ENCODE measurements at regions not wholly inside any gene's neighbourhood (a gene's known extent, or its start where the extent isn't known, plus 50 kb on each side); places are given as distances from the start of the nearest gene placed in this dataset.

DNA sequence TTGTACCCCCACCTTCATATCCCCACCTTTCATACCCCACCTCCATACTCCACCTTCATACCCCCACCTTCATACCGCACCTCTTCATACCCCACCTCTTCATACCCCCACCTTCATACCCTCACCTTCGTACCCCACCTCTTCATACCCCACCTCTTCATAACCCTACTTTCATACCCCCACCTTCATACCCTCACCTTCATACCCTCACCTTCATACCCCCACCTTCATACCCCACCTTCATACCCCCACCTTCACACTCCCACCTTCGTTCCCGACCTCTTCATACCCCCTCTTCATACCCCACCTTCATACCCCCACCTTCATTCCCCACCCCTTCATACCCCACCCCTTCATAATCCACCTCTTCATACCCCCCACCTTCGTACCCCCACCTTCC is 92.9 kb upstream of the NAA20 start:
- WGBS: 73% methylated on average over 5 of the region's 5 CpGs
- no peak overlapping the region for H3K27ac ChIP-seq (ENCODE audit: low read depth)
- DNase-seq (ENCODE audit: extremely low spot score): no peak
- no peaks in the 10 kb centered on the region for H3K36me3 ChIP-seq (ENCODE audit: insufficient read depth)
- H3K4me3 ChIP-seq (ENCODE audit: low read depth, low read length): no peak overlapping the region
- peaks cover 3% of the 10 kb centered on the region for H3K4me1 ChIP-seq (ENCODE audit: insufficient read depth)

DNA sequence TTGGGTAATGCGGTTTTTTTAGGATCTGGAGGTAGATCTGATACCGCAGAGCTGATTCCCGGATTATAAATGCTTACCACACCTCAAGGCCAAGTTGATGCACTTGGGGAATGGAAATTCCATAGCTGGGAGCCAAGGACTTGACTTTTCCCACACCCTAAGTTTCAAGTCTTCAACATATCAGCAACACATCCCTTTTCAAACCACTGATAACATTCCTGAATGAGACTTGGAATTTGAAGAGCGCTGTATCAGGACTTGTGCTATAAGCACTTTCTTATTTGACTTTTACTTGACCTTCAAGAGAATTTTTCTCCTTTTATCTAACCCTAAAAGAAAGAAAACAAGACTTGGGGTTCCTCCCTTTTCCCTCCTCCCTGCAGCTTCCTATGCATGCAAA is 90.6 kb upstream of the NAA20 start:
- H3K27ac ChIP-seq (ENCODE audit: low read depth): no peak overlapping the region
- H3K36me3 ChIP-seq (ENCODE audit: insufficient read depth): no peaks in the 10 kb centered on the region
- H3K4me1 ChIP-seq (ENCODE audit: insufficient read depth): peaks cover 3% of the 10 kb centered on the region
- 32% methylated on average over 4 of the region's 4 CpGs for WGBS
- no peak overlapping the region for H3K4me3 ChIP-seq (ENCODE audit: low read depth, low read length)
- no peak for DNase-seq (ENCODE audit: extremely low spot score)

DNA sequence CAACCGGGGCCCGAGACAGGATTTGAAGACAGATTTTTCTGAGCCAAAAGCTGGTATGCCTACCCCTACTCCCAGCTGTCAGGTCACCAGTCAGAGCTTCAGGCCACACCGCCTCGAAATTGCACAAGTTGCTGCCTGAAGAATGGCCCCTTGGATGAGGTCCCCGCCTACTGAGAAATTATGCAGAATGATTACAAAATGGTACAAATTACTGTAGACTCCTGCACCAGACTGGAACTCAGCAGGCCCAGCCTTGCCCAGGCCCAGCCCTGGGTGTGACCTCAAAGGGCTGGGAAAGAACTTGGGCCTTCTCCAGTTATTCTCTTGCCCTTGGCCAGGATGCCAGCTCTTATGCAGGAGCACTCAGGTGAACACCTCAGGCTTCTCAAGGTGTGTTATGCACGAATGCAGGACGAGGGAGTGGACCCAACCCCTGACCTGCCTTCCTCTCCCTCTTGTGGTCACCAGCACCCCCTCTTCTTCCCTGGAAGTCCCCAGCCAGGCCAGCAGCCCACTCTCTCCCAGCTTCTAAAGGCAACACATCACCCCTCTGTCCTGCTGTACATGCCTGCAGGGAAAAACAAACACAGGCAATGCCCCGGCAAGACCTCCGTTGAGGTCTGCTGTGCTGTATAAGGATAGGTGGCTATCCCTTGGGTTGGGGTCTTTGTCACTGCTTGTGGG is 88.7 kb upstream of the NAA20 start:
- Histone ChIP-seq H3K36me3 (ENCODE audit: insufficient read depth) (no peaks in the 10 kb centered on the region), H3K4me1 (ENCODE audit: insufficient read depth) (peaks cover 3% of the 10 kb centered on the region), H3K4me3 (ENCODE audit: low read depth, low read length) (no peak overlapping the region), H3K27ac (ENCODE audit: low read depth) (peak overlapping the region; percentile 35)
- DNase-seq (ENCODE audit: extremely low spot score): no peak
- WGBS: 88% methylated on average over 9 of the region's 9 CpGs

DNA sequence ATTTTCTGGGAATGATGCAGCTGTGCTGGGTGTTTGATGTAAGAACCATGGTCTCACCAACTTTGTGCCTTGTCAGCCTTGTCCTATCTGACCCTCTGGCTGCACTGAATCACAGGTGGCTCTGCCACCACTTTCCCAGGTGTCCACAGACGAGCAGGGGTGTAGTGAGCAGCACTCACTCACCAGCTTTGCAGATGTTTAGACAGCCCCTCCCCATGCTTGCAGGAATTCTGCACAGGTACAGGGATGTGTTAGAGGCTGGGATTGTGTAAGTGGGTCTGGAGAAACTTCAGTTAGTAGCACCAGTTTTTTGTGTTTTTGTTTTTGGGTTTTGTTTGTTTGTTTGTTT is 88.2 kb upstream of the NAA20 start:
- Histone ChIP-seq H3K36me3 (ENCODE audit: insufficient read depth) (no peaks in the 10 kb centered on the region), H3K27ac (ENCODE audit: low read depth) (peak overlapping the region; percentile 35), H3K4me1 (ENCODE audit: insufficient read depth) (peaks cover 3% of the 10 kb centered on the region), H3K4me3 (ENCODE audit: low read depth, low read length) (no peak overlapping the region)
- no peak for DNase-seq (ENCODE audit: extremely low spot score)
- WGBS: 84% methylated on average over 1 of the region's 1 CpG

DNA sequence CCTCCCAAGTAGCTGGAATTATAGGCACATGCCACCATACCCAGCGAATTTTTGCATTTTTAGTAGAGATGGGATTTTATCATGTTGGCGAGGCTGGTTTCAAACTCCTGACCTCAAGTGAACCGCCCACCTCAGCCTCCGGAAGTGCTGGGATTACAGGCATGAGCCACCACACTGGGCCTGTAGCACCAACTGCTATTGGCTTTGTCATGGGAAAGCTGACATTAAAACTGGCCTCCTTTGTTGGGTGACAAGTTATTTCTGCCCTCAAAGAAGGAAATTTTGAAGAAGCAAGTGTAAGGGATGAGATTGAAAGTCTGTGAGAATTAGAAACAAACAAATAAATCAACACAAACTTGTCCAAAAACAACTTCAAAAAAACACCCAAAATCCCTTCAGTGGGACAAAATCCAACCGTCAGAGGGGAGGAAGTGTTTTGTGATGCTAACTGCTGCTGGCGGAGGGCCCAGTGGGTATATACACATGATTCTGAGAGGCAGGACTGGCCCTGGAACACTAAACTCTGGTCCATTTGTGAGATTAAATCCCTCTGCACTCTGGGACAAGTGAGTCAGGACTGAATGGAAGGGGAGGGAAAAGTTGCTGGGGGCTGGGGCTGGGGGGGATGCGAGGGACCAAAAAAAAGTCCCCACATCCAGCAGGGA is 87.5 kb upstream of the NAA20 start:
- WGBS: 67% methylated on average over 7 of the region's 7 CpGs
- Histone ChIP-seq H3K27ac (ENCODE audit: low read depth) (peak overlapping the region; percentile 73), H3K4me3 (ENCODE audit: low read depth, low read length) (no peak overlapping the region), H3K36me3 (ENCODE audit: insufficient read depth) (no peaks in the 10 kb centered on the region), H3K4me1 (ENCODE audit: insufficient read depth) (peaks cover 6% of the 10 kb centered on the region)
- DNase-seq (ENCODE audit: extremely low spot score): no peak

DNA sequence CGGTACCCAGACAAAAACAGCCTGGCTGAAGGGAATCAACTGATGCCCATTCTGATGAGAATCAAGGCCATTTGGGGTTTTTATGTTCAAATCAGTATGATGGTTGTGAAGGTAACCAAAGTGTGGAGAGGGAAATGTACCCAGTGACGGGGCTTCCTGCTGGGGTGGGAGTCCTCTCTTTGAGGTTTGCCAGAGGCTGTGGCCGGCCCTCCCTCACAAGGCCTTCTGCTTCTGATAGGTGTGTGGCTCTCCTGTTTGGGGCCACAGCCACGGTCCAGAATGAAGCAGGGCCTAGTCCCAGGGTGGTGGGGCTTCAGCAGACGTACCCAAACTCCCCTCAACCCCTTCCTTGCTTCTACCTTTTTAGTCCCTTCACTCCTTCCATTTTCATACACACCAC is 86.7 kb upstream of the NAA20 start:
- whole genome bisulfite sequencing: 71% methylated on average over 5 of the region's 5 CpGs
- H3K36me3 ChIP-seq (ENCODE audit: insufficient read depth): no peaks in the 10 kb centered on the region
- H3K27ac ChIP-seq (ENCODE audit: low read depth): no peak overlapping the region
- no peak for DNase-seq (ENCODE audit: extremely low spot score)
- no peak overlapping the region for H3K4me3 ChIP-seq (ENCODE audit: low read depth, low read length)
- peaks cover 6% of the 10 kb centered on the region for H3K4me1 ChIP-seq (ENCODE audit: insufficient read depth)

DNA sequence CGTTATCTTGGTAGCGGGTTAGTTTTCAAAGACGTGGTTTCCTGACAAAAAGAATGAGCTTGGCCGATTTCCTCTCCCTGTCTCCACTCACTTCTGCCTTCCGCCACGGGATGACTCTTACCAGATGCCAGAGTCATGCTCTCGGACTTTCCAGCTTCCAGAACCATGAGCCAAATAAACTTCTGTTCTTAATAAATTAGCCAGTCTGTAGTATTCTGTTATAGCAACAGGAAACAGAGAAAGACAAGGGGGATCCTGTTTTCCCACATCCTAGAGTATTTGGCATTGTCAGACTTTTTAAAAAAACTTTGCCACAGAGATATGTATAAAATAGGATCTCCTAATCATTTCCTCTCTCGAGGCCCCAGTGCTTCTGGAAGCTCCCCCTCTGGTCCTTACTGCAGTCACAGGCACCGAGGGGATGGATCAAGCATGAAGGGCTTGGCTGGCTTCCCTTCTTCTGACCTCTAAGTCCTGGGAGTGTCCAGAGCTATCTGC is 84.9 kb upstream of the NAA20 start:
- no peak for DNase-seq (ENCODE audit: extremely low spot score)
- Histone ChIP-seq H3K4me3 (ENCODE audit: low read depth, low read length) (no peak overlapping the region), H3K27ac (ENCODE audit: low read depth) (no peak overlapping the region)

DNA sequence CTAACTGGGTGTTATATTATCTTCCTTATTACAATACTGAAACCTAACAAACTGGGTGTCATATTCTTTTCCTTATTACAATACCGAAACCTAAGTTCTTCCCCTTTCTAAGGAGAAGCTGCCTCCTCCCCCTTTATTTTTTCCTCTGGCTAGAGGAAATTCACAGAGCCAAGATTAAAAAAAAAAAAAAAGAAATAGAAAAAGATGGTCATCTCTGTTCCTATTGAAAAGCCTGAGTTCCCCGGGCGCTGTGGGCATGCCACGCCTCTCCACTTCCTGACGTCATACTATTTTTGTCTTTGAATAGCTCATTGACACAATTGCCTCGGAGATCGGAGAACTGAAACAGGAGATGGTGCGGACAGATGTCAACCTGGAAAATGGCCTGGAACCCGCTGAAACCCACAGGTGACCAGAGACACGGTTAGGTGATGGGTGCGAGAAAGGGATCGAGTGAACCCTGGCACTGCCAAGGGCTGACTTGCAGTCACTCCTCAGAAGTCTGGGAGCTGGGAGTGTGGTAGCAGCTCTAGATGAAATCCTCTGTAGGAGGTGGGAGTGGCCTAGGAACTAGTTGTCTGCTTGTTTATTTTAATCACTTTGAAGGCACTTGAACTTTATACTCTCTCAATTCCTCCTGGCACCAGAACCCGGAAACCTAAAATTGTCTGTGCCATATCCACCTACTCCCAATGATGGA is 82.2 kb upstream of the NAA20 start:
- Histone ChIP-seq H3K4me1 (ENCODE audit: insufficient read depth) (peaks cover 4% of the 10 kb centered on the region), H3K27ac (ENCODE audit: low read depth) (peak overlapping the region; percentile 87), H3K36me3 (ENCODE audit: insufficient read depth) (no peaks in the 10 kb centered on the region), H3K4me3 (ENCODE audit: low read depth, low read length) (no peak overlapping the region)
- 64% methylated on average over 13 of the region's 13 CpGs for WGBS
- DNase-seq (ENCODE audit: extremely low spot score): no peak

More for the DNA sequence above, 84.9 kb upstream of the NAA20 start:
- 12% methylated on average over 9 of the region's 9 CpGs for WGBS
- peaks cover 6% of the 10 kb centered on the region for H3K4me1 ChIP-seq (ENCODE audit: insufficient read depth)
- no peaks in the 10 kb centered on the region for H3K36me3 ChIP-seq (ENCODE audit: insufficient read depth)

DNA sequence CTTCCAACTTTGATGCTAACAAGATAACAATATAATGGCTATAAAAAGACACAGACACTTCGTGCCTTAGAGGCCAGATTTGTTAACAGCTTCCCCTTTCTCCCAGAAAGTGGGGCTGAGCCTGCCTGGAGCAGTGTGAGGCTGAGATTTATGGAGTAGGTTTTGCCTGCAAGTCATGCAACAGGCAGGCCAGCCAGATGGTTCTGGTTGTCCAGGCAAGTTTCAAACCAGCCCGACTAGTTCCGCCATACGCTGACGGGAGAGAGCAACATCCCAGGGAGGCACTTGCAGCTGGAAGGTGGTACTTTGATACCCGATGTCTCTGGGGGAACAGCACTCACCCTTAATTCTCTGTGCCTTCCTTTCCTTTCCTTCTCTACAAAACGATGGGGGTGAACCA is 81.3 kb upstream of the NAA20 start:
- no peak overlapping the region for H3K27ac ChIP-seq (ENCODE audit: low read depth)
- peaks cover 4% of the 10 kb centered on the region for H3K4me1 ChIP-seq (ENCODE audit: insufficient read depth)
- 64% methylated on average over 7 of the region's 7 CpGs for WGBS

DNA sequence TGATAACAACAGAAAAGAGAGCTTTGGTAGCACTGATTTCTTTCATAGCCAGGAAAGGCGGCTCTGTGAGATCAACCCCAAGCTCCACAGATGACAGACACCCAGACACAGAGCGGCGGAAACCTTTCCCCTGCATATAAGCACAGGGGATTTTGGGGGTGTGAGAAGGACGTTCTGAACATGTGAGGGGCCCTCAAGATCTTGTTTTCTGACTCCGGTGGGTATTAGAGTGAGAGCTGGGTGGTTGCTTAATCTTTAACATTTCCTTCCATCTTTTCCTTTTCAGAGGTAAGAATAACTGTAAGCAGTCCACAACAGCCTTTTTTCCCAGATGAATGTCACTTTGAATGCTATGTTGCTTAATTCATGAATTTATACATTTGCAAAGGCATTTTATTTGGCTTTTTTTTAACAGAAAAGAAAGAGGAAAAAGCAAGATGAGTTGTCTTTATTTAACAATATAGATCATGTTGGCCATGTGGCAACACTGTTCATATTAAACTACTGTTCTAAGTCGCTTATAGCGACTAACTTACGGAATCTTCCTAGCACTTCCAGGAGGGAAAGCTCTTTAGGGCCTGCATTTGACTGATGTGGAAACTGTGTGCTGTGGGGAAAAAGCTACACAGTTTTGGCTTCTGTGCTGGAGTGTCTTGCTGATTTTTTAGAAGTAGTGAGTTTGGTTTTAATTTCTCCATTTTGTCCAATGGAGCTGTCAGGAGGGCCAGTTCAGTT is 80.5 kb upstream of the NAA20 start:
- peaks cover 4% of the 10 kb centered on the region for H3K4me1 ChIP-seq (ENCODE audit: insufficient read depth)
- no peaks in the 10 kb centered on the region for H3K36me3 ChIP-seq (ENCODE audit: insufficient read depth)
- WGBS: 82% methylated on average over 8 of the region's 8 CpGs
- peak overlapping the region; percentile 26 for H3K27ac ChIP-seq (ENCODE audit: low read depth)
- H3K4me3 ChIP-seq (ENCODE audit: low read depth, low read length): no peak overlapping the region
- no peak for DNase-seq (ENCODE audit: extremely low spot score)

More for the DNA sequence above, 81.3 kb upstream of the NAA20 start:
- DNase-seq (ENCODE audit: extremely low spot score): no peak
- no peaks in the 10 kb centered on the region for H3K36me3 ChIP-seq (ENCODE audit: insufficient read depth)
- H3K4me3 ChIP-seq (ENCODE audit: low read depth, low read length): no peak overlapping the region

DNA sequence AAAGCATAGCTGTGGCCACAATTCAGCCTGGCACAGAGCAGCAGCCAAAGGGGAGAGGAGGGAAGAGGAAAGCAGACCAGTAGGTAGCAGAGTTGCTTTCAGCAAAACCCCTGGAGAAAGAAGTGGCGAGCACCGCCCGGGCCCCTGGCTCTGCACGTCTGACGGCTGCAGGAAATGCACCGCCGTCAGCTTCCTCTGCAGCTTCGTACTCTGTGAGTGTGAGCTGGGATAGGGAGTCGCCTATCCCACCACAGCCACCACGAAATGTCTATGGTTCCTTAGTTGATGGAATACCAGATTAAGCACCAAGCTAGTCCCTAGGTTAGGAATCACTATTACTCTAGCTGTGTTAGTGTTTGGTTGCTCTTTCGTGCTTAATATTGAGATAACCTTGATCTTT is 79.9 kb upstream of the NAA20 start:
- no peak for DNase-seq (ENCODE audit: extremely low spot score)

DNA sequence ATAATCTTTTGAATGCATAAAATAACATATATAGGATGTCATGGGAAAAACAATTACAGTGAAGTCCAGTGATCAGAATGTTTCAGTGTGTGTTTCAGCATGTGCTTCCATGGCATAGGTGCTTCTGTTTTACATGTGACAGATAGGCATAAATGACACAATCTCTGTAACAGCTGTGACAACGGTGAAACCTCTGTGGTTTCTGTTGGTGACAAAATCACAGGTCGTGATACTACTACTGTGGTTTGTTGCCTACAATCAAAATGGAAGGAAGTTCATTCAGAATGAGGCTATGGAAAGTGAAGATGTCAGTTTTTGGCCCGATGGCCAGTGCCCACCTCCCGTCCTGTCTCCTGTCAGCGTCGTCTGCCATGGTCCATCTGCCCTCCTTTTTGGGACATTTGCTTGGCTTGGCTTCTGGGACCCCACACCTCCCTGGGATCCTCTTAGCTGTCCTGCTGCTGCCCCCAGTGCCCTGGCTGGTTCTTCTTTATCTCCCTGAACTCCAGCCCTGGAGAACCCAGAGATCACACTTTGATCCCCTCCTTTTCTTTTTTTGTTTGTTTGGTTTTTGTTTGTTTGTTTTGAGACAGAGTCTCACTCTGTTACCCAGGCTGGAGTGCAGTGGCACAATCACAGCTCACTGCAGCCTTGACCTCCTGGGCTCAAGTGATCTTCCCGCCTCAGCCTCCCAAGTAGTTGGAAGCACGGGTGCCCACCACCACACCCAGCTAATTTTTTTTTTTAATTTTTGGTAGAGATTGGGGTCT is 79.3 kb upstream of the NAA20 start:
- H3K4me3 ChIP-seq (ENCODE audit: low read depth, low read length): no peak overlapping the region
- DNase-seq (ENCODE audit: extremely low spot score): no peak
- peak overlapping the region; percentile 44 for H3K27ac ChIP-seq (ENCODE audit: low read depth)
- H3K36me3 ChIP-seq (ENCODE audit: insufficient read depth): no peaks in the 10 kb centered on the region
- H3K4me1 ChIP-seq (ENCODE audit: insufficient read depth): peaks cover 4% of the 10 kb centered on the region
- WGBS: 78% methylated on average over 8 of the region's 8 CpGs

More for the DNA sequence above, 79.9 kb upstream of the NAA20 start:
- no peaks in the 10 kb centered on the region for H3K36me3 ChIP-seq (ENCODE audit: insufficient read depth)
- H3K4me3 ChIP-seq (ENCODE audit: low read depth, low read length): no peak overlapping the region
- 64% methylated on average over 11 of the region's 11 CpGs for WGBS
- peaks cover 4% of the 10 kb centered on the region for H3K4me1 ChIP-seq (ENCODE audit: insufficient read depth)
- peak overlapping the region; percentile 13 for H3K27ac ChIP-seq (ENCODE audit: low read depth)
